GM21381 (cell line): ENCODE measurements at regions not wholly inside any gene's neighbourhood (a gene's known extent, or its start where the extent isn't known, plus 50 kb on each side); places are given as distances from the start of the nearest gene placed in this dataset.
"Not testable (repeated sequence)": the region's sequence is repeated elsewhere in the genome, so short reads cannot be mapped to it uniquely, and the experiment has no call there.

Experiments used
- ATAC-seq: cut with Tn5 transposase; IDR thresholded peaks from one replicate; pipeline ENCODE4 v1.9.1; 2021; ENCODE audit warnings: mild to moderate bottlenecking, moderate library complexity; ENCODE audit not compliant: unreplicated experiment

DNA sequence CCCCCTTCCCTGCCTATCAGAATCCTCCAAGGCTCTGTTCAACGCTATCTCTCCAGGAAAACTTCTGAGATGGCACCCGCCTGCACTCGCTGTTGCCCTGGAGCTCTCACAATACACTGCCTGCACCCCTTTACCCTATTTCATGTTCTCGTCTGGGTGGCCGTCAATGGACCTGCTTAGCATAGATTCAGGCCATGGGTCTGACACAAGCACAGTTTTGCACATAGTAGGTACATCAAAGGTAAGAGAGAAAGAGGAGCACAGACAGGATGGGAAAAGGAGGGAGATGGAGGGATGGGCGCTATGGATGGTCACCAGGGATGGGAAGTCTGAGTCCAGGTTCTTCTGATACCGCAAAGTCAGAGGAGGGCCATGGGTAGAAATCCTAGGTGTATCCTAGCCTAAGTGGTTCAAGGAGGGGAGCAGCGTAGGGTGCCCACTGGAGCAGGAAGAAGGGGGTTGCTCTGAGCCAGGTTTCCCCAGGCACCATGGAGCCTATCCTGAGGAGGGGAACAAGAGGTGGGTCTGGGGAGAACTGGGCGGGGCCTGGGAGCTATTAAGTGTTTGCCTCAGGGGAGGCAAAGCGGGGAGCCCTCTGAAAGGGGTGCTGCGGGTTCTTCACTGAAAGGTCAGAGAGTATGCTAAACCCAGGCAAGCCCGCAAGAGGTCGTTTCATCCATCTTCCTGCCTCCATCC, 89.3 kb downstream of the MRPL14 start:
- no peak for ATAC-seq

DNA sequence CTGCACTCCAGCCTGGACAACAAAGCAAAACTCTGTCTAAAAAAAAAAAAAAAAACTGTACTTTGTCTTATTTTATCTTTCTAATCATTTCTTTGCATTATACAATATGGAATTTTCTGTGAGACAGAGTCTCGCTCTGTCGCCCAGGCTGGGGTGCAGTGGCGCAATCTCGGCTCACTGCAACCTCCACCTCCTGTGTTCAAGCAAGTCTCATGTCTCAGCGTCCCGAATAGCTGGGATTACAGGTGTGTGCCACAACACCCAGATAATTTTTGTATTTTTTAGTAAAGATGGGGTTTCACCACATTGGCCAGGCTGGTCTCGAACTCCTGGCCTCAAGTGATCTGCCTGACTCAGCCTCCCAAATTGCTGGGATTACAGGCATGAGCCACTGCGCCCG, 90.0 kb downstream of the MRPL14 start:
- ATAC-seq: not testable (repeated sequence)

DNA sequence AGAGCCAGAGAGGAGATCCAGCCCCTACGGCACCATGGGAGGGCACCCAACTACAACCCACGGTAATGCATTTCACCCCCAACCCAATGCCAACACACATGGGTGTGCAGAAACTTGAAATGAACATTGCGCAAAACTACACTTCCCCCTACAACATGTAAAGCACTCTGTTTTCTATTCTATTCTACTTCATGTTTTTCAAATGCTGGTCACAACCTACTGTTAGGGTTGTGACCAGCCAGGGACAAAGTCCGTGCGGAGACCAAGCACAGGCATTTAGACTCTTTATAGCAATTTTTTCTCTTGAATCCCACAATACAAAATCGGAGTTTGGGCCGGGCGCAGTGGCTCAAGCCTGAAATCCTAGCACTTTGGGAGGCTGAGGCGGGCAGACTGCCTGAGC, 90.6 kb downstream of the MRPL14 start:
- ATAC-seq: no peak

DNA sequence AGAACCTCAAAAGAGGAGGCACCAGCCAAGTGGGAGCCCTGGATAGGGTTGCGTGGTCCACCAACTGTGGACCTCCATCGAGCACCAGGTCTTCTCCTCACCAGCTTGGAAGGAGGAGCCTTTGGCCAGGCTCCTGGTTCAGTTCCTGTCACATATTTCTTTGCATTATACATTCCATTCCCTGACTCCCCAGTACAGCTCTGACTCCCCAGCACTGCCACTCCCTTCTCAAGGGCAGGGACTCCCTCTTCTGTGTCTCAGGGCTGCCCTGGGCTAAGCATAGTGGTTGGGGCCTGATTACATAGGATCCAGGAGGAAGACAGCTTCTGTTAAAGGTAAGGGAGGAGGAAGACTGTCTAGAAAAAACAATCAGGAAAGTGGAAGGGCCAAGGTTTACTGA, 91.1 kb downstream of the MRPL14 start:
- no peak for ATAC-seq

DNA sequence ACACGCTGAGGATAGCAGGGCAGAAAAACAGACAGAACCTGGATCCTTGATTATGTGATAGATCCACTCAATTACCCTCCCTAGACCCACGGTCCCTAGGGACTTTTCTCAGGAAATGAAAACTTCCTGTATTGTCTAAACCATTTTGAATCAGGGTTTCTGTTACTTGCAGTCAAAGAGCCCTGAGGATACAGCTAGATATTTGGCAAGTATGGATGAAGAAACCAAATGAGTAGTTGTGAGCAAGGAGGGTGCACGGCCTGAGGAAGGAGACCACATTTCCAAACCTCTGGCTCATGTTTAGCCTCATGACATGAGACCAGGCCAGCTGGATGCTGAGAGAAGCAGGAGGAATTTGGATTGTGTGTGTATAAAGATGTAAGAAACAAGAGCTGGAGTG, 91.6 kb downstream of the MRPL14 start:
- no peak for ATAC-seq

DNA sequence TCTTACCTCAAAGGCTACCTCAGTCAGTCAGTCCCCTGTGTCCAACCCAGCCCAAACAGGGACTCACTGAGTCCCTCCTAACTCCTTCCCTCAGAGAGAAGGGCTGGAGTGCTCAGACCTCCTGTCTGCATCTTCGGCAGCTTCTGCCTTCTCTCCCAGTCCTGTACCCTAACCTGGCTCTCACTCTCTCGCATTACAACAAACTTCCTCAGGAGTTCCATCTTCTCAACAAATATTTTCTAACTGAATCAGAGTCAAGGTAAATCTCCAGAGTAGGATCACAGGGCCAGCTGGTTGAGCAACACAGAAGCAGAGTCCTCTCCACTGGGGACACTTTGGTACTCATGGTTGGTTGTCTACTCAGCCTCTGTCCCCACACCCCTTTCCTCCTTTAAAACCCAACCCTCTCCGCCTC, 92.3 kb downstream of the MRPL14 start:
- no peak for ATAC-seq

DNA sequence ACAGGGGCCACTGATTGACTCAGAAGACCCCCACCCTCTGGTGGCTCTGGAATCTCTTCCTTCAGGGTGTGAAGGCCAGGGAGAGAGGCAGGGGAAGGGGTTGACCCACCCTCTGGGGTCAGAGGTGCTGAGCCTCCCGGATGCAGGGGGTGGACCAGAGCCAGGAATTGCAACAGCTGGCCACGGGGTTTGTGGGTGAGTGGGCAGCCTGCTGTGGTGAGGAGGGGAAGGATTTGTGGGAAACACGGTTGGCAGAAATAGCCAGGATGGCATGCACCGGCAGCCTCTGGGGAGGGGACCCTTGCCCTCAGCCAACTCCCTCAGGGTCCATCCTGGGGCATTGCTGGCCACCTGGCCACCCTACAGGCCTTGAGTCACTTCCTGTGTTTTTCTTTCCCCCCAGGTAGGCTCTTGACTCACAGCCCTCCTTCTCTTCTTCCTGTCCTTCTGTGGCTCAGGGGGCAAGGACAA, 92.8 kb downstream of the MRPL14 start:
- no peak for ATAC-seq

DNA sequence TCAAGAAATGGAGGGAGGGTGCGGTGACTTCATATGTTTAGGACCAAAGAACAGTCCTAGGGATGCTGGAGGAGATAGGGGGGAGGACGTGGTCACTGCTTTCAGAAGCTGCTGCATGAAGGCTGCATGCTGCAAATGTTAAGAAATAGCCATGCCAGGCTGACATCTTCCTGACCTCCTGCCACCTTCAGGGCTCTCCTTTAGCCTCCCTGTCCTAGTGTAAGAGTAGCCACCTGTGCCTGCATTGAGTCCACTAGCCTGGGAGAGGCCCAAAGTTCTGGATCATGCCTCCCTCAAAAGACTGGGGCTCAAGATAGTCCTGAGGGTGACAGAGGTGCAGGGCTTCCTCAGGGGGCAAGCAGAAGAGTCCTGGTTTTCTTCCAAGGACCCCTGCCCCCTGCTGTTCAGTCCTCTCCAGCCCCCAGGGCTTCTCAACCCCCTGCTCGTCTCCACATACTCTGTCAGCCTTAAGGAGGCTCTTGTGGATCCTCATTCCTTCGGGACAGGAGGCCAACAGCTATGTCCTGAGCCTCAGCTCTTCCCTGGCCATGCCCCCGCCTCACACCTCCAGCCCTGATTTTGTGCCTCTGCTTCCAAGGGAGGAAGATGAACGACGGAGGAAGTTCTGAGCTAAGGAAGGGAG, 96.3 kb downstream of the MRPL14 start:
- no peak for ATAC-seq

DNA sequence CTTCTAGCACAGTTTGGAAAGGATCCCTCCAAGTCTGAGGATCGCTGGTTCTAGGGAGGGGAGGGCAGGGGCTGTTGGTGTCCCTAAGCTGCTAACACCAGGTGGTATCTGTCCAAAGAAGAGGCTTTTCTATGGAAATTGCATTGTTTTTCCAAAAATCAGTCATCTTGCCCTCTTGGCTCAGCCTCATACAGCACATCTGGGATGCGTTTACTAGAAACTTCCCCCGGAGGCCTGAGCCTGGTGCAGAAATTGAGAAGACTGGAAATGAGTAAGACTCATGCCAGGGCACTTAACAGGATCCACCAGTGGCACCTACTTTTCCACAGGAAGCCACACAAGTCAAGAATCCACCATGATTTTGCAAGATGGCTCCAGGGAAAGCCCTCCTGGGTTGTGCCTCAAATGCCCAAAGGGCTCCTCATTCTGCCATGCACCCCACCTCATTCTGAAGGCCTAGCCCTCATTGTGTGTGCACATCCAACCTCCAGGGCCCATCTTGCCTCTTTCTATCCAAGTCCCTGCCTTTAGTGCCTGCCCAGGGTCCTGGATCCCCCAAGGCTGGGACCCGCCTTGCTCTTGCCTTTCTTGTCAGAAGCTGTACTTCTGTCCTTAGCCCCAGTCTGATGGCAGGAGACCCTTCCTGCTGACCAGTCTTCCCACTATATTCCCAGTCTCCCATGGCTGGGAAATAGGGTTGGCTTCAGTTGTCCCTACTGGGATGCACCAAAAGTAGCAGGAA, 97.6 kb downstream of the MRPL14 start:
- no peak for ATAC-seq

DNA sequence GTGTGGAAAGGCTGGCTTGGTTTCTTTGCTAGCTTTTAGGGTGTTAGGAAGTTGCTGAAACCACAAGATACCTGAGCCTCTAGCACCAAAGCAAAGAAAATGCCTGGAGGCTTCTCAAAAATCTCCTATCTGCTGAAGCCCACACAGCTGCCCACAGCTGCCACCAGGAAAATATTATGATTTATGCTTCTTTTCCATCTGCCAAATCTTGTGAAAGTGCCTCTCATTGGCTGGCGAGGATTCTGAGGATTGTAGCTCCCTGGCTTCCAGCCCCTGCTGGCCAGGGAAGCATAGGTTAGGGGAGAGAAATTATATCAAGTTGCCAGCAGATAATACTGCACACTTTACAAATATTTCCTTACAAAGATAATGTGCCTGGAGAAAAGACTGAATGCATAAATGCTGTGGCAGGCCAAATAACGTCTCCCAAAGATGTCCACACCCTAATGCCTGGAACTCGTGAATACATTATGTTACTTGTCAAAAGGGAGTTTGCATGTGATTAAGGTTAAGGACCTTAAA, 98.4 kb downstream of the MRPL14 start:
- no peak for ATAC-seq

DNA sequence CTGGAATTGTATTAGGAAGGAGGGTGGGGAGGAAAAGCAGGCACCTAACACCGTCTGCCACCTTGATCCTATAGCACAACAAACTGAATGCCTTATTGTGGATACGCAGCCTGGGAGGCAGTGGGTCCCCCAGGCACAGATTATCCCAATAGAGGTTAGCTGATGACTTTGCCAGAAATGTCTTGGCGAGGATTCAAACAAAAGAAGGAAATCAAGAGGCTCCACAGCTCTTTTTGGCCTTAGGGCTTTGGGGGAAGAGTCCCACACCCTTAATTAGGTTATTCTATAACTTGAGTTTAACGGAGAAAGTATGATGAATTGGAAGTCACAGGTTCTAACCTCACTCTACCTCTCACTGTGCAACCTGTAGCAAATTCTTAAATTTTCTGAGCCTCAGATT, 102.0 kb downstream of the MRPL14 start:
- no peak for ATAC-seq

DNA sequence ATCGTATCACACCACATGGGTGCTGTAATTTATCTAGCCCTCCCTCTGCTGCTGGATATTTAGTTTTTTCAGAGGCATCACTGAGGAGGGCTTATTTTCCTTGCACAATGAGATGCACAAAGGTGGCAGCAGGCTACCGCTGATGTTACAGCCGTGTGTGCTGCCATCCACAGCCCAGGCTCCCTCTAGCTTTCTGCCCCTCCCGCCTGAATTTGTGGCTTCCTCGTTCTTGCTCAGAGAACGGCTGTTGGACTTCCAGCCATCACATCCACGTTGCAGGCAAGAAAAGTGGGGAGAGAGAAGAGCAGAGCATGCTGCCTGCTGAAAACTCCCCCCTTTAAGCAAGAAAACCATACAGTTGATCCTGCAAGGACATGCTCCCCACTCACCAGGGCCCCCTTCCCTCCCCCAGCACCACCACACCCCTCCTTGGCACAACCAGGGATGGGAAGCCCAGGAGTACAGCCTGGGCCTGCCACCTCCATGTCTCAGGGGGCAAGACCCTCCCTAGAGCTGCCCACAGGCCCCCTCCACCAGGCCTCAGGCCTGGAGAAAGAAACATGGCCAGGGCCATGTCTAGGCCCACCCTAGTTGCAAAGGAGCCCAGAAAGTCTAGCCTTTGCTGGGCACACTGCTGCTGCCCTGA, 102.6 kb downstream of the MRPL14 start:
- no peak for ATAC-seq

DNA sequence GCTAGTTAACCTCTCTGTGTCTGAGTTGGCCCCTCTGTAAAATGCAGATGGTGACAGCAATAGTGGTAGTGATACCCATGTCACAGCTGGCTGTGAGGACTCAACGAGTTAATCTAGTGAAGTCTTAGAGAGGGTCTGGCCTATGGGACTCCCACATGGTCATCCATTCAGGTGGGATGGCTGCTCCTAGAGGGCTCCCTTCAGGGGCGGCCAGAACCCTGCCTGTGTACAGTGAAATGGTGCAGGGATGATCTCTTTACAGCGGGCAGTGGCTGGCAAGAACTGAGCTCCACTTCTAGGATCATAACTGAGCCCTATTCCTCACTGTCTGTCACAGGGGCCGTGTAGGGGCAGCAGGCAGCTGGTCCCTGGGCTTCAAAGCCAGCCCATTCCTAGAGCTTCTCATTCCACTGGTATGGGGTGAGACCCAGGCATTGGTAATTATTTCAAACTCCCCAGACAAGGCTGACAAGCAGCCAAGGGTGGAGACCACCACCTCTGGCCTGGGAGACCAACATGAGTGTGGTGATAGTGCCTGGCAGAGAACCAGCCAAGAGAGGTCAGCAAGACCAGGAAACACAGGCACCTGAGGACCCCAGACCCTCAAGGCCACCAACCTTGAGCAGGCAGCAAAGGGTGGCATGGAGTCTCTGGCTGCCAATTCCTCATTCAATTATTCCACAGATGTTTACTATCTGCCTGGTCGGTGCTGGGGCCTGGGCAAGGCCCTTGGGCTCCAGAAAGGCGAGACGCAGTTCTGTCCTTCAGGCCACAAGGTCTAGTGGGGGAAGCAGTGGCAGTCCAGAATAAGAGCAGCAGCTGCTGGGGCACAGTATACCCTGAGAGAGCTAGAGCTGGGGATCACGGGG, 103.4 kb downstream of the MRPL14 start:
- no peak for ATAC-seq

DNA sequence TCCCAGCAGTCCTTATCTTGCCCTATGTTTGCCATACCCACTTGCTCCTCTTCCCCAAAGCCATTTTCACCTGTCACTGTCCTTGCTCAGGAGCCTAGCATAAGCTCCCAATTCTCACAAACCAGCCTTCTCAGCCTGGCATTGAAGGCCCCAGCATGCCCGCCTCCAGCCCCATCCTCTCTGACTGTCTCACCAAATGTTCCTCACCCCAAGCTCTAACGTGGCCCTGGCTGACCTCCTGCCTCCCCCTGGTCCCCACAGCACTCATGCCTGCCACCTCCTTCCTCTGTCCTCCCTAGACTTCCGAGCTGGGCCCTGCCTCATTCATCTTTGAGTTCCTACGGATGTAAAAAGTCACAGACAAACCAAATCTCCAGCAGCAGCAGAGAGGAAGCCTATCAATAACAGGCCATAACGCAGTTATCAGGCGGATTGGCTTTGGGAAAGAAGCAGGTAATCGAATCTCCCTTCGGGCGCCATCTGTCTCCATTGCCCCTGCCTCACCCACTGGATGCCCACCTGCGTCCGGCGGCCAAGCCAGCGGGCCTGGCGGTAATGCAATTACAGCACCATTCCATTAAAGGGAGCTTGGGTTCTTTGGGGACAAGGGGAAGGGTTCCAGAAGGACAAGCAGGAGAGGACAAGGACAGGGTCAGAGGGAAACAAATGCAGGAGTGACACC, 104.4 kb downstream of the MRPL14 start:
- ATAC-seq: no peak

DNA sequence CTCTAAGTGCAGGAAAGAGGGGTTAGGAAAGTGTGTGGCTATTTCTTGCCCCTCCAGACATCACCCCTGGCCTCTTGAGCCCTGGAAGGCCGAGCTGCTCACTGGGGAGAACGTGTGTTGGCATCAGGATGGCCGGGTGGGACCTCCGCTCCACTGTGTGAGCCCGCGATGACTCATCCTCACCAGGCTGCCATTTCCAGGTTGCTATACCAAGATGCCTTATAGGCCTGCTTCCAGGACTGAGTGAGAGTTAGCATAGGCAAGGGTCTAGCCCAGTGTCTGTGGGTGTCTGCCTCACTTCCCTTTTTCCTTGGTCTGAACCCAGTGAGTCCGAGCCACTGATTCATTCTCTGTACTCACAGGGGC, 105.0 kb downstream of the MRPL14 start:
- no peak for ATAC-seq

DNA sequence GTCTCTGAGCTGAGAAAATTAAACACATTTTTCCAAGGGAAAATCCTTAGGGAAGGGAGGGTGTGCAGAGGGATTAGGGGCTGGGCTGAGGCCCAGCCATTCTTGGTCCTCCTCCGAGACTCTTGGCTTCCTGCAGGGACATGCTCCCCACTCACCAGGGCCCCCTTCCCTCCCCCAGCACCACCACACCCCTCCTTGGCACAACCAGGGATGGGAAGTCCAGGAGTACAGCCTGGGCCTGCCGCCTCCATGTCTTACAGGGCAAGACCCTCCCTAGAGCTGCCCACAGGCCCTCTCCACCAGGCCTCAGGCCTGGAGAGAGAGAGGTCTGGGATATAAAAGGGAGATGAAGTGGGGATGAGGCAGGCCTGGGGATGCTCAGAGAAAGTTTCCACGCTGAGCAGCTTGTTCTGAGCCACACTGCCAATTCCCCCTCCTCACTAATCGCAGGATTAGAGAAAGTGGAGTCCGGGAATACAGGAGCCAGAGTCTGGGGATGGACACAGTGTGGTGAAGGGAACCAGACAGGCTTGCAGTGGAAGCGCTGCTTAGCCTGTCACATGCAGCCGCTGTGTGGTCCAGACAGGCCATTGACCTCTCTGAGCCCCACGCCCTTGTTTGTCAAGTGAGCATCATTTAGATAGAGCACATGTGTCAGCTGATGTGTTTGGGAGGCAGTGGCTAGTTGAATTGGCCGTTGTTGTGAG, 105.5 kb downstream of the MRPL14 start:
- no peak for ATAC-seq

DNA sequence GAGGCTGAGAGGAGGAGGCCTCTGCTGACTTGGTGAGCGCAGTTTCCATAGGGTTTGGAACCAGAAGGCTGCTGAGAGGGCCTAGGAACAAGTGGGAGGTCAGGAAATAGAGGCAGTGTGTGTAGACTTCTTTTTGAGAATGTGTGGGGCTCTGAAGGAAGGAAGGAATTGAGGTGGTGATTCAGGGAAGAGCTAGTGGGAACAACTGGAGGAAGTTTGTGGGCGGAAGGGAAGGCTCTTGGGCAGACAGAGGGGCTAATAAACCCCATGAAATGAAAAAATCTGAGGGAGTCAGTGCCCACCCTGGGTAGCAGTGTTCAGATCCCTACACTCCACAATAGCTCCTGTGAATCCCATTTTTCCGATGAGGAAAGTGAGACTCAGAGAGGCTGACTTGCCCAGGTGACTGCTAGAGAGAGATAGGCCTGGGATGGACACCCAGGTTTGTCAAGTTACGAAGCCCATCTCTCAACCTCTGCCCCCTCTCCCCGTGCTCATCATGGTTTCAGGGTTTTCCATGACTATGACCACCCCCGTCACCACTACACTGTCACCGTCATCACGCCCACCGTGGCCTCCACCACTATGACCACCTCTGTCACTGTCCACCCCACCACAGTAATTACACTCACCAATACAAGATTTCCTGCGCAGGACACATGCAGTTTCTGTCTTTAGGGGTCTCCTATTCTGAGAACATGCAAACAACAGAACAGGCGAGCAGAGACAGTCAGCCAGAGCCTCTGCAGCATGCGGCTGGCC, 106.4 kb downstream of the MRPL14 start:
- ATAC-seq: no peak

DNA sequence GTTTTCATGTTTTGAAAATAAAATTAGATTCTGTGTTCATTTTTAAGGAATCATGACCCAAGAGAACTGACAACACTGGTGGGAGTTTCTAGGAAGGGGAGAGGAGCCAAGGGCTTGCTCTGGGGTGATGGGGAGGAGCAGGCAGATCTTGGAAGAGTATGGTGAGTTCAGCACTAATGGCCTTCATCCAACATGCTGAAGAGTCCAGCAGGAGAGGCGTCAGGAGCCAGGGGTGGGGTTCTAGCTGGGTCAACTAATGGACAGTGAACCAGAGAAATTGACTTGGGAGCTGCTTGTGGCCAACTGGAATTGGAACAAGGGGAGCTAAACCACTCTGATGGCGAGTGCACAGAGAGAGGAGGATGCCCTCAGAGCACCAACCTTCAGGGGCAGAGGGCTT, 107.1 kb downstream of the MRPL14 start:
- ATAC-seq: no peak
